AG20443 (cell line): ENCODE measurements at regions not wholly inside any gene's neighbourhood (a gene's known extent, or its start where the extent isn't known, plus 50 kb on each side); places are given as distances from the start of the nearest gene placed in this dataset.
"Not testable (repeated sequence)": the region's sequence is repeated elsewhere in the genome, so short reads cannot be mapped to it uniquely, and the experiment has no call there.

Source experiments
- DNase-seq: peaks from one replicate; pipeline ENCODE4 v3.0.0; 2012; ENCODE audit warnings: low spot score, mixed read lengths

DNA sequence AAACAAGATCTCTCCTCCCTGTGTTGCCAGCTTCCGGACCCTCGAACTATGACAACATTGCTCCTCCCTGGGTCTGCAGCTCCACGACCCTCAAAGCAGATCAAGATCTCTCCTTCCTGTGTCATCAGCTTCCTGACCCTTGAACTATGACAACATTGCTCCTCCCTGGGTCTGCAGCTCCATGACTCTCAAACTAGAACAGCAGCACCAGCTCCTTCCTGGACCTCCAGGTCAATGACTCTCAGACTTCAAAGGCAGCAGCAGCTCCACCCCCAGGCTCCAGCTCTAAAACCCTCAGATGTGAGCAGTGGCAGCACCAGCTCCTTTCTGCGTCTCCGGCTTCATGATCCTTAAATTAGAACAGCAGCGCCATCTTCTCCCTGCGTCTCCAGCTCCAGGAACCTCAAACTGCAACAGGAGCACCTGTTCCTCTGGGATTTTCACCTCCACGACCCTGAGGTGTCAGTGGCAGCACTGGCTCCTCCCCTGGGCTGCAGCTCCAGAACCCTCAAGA, 341.0 kb upstream of the SULF2 start:
- no peak for DNase-seq

DNA sequence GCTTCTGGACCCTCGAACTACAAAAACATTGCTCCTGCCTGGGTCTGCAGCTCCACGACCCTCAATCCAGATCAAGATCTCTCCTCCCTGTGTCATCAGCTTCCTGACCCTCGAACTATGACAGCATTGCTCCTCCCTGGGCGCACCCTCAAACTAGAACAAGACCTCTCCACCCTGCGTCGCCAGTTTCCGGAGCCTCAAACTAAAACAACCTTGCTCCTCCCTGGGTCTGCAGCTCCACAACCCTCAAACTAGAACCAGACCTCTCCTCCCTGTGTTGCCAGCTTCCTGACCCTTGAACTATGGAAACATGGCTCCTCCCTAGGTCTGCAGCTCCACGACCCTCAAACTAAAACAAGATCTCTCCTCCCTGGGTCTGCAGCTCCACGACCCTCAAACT, 339.7 kb upstream of the SULF2 start:
- no peak for DNase-seq

DNA sequence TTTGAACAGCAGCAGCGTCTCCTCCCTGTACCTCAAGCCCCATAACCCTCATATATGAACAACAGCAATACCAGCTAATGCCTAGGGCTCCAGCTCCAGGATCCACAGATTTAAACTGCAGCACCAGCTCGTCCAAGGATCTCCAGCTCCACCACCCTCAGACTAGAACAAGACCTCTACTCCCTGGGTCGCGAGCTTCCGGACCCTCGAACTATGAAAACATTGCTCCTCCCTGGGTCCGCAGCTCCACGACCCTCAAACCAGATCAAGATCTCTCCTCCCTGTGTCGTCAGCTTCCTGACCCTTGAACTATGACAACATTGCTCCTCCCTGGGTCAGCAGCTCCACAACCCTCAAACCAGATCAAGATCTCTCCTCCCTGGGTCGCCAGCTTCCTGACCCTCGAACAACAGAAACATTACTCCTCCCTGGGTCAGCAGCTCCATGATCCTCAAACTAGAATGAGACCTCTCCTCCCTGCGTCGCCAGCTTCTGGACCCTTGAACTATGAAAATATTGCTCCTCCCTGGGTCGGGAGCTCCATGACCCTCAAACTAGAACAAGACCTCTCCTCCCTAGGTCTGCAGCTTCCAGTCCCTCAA, 339.0 kb upstream of the SULF2 start:
- no peak for DNase-seq

DNA sequence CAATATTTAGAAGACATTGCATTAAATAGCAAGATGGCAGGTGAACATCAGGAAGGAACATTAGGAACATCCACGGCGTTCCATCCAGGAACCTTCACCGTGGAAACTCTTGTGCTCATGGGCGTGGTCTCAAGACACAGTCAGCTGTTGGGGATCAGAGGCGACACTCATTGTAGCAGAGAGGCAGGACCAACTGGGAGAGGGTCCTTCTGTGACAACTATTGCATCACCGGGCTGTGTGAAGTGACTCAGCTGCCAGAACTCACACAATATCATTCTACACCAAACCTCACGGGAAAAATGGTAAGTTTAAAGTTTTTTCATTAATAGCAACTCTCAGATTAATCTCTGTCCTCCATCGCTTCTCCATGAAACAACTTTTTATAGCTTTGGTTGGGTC, 334.8 kb upstream of the SULF2 start:
- no peak for DNase-seq

DNA sequence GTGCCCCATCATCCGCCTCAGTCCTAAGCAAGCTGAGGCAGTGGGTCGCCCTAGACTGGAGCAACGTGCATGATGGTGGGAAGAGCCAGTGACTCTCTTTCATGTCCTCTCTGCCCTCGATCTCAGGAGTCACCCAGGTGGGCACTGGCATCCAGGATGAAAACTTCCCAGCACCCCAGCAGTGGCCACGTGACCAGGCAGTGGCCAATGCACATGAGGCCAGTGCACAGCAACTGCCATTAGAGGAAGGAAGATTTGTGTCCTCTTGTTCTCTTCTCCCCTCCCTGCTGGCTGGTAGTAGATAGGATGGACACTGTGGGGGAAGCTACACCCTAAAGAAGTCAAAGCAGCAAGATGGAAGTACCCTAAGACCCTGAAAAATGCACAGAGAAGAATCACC, 334.1 kb upstream of the SULF2 start:
- not testable (repeated sequence) for DNase-seq

DNA sequence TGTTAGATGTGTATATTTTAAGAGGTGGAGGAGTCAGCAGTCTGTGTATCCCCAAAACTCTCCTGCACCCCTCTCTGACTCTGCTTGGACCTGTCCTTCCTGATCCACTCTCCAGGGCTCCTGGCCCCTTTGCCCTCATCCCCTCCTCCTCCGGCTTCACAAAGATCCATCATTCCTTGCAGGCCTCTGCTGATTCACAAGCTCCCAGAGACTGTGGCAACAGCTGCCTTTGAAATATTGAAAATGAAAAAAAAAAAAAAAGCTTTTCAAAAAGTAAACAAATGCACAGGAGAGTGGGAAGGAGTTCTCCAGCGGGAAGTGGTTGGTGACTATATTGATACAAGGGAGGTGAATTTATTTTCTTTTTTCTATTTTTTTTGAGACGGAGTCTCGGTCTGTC, 330.2 kb upstream of the SULF2 start:
- no peak for DNase-seq

DNA sequence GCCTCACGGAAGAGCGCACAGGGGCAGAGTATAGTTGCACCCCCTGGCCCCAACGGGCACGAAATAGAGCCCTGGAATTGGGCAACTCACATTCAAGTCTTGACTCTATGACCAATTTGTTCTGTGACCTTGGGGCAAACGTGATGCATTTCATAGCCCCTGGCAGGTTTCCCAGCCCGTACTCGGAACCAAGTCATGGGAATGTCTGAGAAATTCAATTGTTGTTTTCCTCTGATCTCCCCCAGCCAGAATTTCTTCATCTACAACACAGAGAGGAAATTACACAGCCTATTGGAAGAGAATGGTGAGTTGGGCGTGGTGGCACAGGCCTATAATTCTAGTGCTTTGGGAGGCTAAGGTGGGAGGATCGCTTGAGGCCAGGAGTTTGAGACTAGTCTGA, 322.3 kb upstream of the SULF2 start:
- no peak for DNase-seq

DNA sequence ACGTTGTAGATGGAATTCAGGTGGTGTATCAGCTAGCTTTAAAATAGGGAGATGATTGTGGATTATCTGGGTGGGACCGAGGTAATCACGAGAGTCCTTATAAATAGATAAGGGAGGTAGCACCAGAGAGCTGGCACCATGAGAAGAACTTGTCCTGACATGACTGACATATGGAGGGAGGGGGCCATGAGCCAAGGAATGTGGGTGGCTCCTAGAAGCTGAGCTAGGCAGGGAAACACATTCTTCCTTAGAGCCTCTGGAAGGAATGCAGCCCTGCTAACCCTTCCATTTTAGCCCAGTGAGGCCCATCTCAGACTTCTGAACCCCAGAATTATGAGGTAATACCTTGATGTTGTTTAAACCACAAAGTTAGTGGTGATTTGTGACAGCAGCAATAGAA, 321.1 kb upstream of the SULF2 start:
- no peak for DNase-seq

DNA sequence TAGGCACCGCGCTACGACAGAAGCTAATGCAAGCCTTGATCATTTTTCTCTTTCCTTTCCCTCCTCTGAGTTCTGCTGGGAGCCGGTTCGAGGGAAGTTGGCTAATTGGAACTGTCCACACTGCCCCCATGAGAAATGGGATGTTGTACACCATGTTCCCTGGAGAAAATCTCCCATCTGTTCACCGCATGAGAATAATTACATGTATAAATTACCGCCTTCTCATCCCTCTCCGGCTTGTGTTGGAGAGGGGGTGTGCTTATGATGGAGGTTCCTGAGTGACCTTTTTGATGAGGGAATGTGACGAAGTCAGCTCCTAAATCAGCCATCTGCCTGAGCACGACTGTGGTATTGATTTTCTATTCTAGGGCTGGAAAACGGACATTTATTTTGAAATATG, 320.2 kb upstream of the SULF2 start:
- DNase-seq: no peak

DNA sequence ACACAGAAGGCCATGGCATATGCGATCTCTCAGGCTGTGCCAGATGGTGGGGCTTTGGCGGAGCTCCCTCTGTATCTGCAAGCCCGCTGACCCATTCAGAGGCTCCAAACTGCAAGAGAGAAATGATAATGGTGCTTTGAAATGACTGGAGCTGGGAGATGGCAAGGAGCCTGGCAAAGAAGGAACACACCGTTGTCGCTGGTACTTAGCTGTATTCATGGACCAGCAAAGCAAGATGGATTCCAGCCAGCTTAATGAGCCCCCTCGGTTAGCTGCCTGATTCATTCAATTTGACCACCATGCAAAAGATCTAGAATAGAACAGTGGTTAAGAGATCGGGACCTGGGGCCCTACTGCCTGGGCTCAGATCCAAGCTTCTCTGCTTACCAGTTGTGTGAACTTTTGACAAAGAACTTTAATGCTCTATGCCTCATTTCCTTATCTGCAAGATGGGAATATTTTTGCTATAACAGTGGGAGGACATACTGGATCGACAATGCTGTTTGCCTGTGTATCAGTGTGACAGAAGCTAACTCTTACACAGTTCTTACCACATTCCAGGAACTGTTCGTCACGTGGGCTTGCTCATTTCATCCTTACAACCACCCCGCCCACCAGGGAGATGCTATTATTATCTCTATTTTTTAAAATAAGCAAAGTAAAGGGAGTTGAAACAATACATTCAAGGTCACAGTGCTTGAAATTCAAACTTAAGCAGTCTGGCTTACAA, 317.8 kb upstream of the SULF2 start:
- peak; percentile 52 for DNase-seq

DNA sequence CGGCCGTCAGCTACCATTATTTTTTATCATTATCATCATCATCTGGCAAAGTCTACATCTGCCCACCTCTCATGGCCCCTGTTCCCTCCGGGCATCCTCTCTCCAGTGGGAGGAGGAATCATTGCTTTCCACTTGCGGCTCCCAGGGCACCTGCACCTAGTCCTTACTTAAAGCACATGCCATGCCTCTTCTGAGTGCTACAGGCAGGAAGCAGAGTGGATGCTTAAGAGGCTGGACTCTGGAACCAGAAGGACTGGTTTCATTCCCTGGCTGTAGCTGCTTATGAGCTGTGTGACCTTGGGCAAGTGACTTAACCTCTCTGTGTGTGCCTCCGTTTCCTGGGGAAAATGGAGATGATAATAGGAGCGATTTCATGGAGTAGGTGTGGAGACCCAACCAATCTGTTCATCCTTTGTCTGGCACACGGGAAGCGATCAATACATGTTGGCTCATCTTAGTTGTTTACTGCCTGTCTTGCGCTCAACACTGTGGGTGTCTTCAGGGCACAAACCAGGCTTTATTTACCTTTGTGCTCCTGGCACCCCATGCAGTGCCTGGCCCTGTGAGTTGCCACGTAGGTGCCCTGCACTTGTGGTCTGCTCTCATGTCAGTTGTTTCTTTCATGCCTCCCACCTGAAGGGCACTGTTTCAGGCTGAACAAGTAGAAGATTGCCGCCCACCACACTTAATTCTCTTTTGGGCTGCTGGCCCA, 317.0 kb upstream of the SULF2 start:
- DNase-seq: no peak

DNA sequence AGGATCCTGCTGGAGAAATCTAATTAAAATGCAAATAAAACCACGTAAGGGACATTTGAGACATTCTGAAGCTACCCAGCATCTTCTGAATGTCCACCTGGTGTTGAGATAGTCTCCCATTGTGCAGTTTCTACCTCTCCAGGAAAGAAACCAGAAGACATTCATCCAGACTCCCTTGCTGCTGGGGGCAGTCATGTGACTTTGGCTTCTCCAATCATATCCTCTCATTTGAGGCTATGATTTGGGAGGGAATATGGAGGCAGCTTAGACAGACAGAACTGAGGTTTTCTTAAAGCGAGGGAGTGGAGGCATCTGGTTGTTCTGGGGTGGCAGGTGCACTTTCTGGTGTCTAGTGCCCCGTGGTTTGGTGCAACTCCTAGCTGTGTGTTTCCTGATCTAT, 315.2 kb upstream of the SULF2 start:
- DNase-seq: no peak

DNA sequence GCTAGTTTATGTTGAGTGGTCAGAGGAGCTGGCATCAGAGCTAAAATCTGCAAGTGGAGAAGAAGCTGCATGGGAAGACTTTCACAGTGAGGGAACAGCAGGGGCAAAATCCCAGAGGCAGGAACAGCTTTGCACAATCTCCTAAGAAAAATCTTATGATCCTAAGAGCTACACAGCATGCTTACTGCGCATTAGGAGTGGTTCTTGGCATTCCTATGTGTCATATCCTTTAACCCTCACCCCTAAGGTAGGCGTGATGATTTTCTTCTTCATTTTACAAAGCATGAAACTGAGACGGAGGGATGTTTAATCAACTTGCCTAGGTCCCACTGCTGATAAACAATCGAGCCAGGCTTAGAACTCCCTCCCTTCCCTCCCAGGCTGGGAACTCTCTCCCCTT, 313.6 kb upstream of the SULF2 start:
- DNase-seq: no peak

DNA sequence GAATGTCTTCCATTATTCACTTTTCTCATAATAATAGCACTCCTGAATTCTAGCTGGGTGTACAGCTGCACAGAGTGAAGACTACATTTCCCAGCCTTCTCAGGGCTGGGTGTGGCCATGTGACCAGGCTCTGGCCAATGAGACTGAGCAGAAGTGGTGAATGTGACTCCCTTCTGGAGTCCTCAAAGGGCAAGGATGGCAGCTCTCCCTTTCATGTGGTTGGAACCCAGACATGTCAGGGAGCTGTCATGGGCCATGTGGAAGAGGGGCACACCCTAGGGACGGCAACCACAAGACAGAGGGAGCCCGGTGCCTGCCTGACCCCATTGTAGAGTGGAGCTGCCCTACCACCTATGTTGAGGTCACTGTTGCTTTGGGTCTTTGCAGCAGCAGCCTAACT, 312.8 kb upstream of the SULF2 start:
- DNase-seq: no peak

DNA sequence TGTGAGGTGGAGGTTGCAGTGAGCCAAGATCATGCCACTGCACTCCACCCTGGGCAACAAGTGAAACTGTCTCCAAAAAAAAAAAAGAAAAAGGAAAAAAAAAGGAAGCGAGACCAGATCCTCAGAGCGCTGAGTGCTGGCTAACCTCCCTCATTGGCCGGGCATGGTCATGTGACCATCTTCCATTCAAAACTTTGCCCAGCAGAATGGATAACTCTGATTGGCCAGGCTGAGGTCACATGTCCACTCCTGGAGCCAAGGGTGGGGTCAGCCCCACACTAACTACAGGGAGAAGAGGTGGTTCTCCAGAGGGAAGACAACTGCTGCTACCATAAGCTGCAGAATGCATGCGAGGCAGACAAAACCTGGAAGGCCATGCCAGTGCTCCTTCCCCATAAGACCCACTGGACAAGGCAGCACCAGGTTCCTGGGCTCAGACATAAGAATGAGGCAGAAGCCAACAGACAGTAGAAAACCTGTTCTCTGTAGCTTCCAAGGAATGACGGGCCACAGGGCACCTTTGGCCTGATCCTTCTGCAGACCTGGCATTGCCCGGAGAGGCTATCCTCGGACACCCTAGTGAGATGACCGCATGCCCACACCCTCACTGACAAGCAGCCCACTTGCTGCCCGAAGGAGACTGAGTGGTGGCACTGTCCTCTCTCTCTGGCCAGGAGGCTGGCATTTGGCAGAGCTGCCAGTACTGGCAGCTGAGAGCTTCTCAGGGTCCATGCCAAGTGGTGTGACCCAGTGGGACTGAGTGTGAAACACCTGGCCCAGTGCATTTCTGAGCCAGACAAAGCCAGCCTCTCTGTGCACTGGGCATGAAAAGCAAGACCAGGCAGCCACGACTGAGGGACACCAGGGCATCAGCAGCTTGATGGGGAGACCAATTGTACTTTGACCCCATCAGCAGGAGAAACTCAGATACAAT, 311.9 kb upstream of the SULF2 start:
- DNase-seq: no peak

DNA sequence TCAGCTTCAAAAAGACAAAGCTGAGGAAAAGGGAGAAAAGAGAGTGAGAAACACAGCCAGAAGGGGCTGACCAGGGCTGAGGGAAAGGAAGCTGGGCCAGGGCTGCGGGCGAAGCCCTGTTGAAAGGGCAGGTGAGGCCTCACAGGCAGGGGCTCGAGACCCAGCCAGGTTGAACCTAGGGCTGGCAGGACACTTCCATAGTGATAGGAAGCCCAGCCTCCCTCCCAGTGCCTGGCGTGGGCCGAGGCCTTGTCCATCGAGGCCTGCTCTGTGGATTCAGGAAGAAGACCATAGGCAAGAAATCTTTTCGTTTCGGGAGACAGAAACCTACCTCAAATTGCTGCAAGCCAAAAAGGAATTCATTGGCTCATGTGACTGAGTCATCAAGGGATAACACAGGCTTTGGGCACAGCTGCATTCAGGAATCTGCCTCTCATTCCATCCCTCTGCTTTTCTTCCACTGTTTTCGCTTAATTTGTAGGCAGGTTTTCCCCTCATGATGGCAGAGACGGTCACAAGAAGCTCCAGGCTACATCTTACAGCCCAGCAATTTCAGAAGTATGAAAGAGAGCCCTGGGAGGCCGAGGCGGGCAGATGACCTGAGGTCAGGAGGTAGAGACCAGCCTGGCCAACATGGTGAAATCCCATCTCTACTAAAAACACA, 311.1 kb upstream of the SULF2 start:
- DNase-seq: no peak

DNA sequence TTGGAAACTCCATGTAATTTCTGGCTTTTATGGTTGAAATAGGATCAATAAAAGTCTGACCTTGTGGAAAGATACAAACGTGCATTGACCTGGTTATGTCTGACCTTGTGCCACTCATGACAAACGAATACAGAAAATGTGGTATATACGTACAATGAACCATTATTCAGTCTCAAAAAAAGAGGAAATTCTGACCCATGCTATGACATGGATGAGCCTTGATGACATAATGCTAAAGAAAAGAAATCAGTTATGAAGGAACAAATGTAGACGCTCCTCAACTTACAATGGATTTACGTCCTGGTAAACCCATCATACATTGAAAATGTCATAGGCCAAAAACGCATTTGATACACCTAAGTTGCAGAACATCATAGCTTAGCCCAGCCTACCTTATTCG, 309.7 kb upstream of the SULF2 start:
- DNase-seq: no peak

DNA sequence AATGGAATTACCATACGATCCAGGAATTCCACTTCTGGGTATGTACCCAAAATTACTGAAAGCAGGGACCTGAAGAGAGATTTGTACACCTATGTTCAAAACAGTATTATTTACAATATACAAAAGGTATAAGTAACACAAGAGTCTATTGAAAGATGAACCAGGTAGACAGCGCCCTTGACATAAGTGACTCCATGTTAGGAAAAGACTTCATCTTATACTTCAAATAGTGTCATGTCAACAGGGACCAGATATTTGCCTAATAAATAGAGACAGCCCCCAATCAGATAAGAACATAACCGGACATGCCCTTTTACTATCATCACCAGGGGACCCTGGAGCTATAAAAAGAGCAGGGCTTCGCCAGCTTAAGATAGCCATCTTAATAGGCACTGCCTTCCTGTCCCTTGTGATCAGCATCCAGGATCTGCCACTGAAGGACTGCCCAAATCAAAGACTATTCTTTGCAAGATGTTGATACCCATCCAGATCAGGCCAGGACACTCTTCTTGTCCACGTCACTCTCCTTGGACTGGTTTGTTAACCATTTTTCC, 309.0 kb upstream of the SULF2 start:
- DNase-seq: no peak

DNA sequence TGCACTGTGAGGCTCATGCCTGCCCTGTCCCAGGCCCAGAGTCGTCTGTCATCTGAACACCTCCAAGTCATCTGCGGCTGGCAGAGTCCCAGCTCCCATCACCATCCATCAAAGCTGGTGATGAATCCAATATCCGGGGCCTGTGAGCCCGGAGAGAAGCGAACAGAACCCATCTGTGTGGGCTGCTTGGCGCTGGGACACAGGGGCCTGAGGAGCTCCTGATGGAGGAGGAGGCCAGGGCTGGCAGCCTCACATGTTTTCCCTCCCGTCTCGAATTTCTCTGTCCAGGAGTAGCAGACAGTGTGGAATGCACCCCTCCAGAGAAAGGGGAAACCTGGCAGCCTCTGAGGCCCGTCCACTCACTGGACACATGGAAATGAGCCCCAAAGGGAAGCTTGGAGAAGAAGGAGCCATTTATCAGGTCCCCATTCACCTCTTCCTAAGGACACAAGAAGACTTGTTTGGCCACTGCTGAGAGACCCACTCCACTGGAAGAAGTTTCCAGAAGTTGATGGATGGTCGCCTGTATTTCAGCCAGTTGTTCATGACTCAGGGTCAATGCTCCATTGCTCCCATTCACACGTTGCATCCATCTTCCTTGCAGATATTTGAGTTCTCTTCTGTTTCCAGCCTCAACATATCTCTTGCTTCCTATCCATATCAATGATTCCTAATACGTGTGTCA, 307.5 kb upstream of the SULF2 start:
- no peak for DNase-seq

DNA sequence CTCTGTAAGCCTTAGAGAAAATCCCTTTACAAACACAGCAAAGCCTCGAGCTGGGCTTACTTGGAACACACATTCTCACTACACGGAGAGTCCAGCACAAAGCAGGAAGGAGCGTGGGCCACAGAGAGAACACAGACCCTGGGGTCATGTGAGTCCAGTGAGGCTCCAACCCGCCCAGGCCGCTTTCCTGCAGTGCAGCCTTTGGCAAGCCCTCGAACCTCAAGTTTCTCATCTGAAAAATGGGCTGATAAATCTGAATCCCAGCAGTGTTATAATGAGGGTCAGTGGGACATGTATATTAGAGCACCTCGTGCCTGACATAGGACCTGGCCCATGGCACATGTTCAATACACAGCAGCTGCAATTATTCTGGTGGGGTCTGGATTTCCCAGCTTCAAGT, 305.5 kb upstream of the SULF2 start:
- no peak for DNase-seq

DNA sequence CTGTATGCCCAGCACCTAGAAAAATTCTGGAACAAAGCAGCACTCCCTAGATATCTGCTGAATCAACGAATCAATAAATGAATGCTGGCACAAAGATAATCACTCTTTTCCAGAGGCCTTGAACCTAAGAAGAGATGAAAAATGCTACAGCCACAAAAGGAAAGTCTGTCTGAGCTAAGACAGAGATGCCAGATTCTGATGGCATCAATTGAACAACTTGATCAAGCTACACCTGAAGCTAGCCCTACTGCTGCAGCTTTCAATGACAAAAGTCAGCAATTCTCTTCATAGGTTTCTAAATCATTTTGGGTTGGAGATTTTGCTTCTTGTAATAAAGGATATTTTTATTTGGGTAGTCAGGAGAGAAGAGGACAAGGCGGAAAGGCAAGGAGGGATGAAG, 305.0 kb upstream of the SULF2 start:
- no peak for DNase-seq
